RCC 7860 (cell line): ENCODE measurements at regions not wholly inside any gene's neighbourhood (a gene's known extent, or its start where the extent isn't known, plus 50 kb on each side); places are given as distances from the start of the nearest gene placed in this dataset.
"Not testable (repeated sequence)": the region's sequence is repeated elsewhere in the genome, so short reads cannot be mapped to it uniquely, and the experiment has no call there.

ENCODE experiments used
- DNase-seq: peaks from one replicate; pipeline ENCODE4 v3.0.0-alpha.2; 2015; ENCODE audit warnings: low spot score
- FAIRE-seq: peaks from 2 replicates; lab custom pipeline; 2012; peaks lifted over from hg19 to GRCh38; lab: Jason Lieb, UNC

- DNase-seq, result peak; percentile 96
- peak; percentile 93 for FAIRE-seq
These were observed 52.4 kb upstream of the ITGB1 start for GRCh38 chr10:33010132-33011037.

GRCh38 chr10:33009244-33010131, 51.5 kb upstream of the ITGB1 start:
- DNase-seq (no peak), FAIRE-seq (no peak)

GRCh38 chr10:33008499-33009243, 50.6 kb upstream of the ITGB1 start:
- DNase-seq (peak; percentile 76), FAIRE-seq (peak; percentile 79)

GRCh38 chr10:33007731-33008381, 49.8 kb upstream of the ITGB1 start:
- FAIRE-seq, result peak; percentile 93
- not testable (repeated sequence) for DNase-seq
